HCT116 (cell line): ENCODE measurements at regions not wholly inside any gene's neighbourhood (a gene's known extent, or its start where the extent isn't known, plus 50 kb on each side); places are given as distances from the start of the nearest gene placed in this dataset.

Experiments used
- ATAC-seq: fragments of 200-7000 bp; cut with Tn5 transposase; 2 replicates; pipeline ENCODE4 v1.9.1; 2020; ENCODE audit warnings: mild to moderate bottlenecking, moderate library complexity
- BruUV-seq: library from RNA; stranded (reverse); fragments of 400-500 nt; replicated peaks from 2 replicates; lab custom pipeline; 2021; lab: Mats Ljungman, UMichigan
- CTCF ChIA-PET: fragments of 300-600 bp; sonication (Branson Sonifier 250); formaldehyde crosslinking; loops from one replicate; lab custom pipeline; 2021; ENCODE audit warnings: antibody characterized with exemption; lab: Charles Lee
- POLR2A ChIA-PET: fragments of 300-600, 350-600 bp; sonication (Branson Sonifier 250); formaldehyde crosslinking; loops from one replicate; lab custom pipeline; 2021; ENCODE audit warnings: antibody characterized with exemption; lab: Charles Lee
- RAD21 ChIA-PET, 2 experiments: fragments of 300-600 bp; sonication (Branson Sonifier 250); formaldehyde crosslinking; loops; one replicate each; lab custom pipeline; 2023; ENCODE audit warnings: low total read pairs in 2 of 2; ENCODE audit not compliant: uncharacterized antibody in 2 of 2, unreplicated experiment in 2 of 2, low non-redundant PET in 1 of 2; lab: Charles Lee
- DNase-seq: peaks from one replicate; pipeline ENCODE4 v3.0.0-alpha.2; 2010; ENCODE audit warnings: low read depth, low spot score
- H2AFZ ChIP-seq: fragments of 200-600 bp; shearing (Covaris generic), sonication (generic); 2 replicates; pipeline ENCODE4 v1.6.1; 2017; ENCODE audit warnings: low read depth, mixed run types, mixed read lengths, antibody characterized with exemption, low read length; ENCODE audit not compliant: poor library complexity, severe bottlenecking
- H3K27ac ChIP-seq: 2 replicates; pipeline ENCODE4 v1.5.1; 2012; ENCODE audit warnings: low read depth, low read length
- H3K27me3 ChIP-seq: fragments of 200-600 bp; sonication (generic); 2 replicates; pipeline ENCODE4 v1.6.1; 2016; ENCODE audit warnings: mixed run types, low read length, mixed read lengths; ENCODE audit not compliant: insufficient read depth
- H3K36me3 ChIP-seq, 2 experiments: fragments of 200-500 bp in 1 of 2; fragments of 200-600 bp in 1 of 2; sonication (Bioruptor generic) in 1 of 2; sonication (generic) in 1 of 2; 2 replicates each; pipeline versions ENCODE4 v1.5.1 to v1.6.1; 2014 to 2016; ENCODE audit warnings: low read length in 2 of 2, inconsistent platforms in 1 of 2, mixed read lengths in 1 of 2, mixed run types in 1 of 2; ENCODE audit not compliant: insufficient read depth in 2 of 2, control insufficient read depth in 1 of 2
- H3K4me1 ChIP-seq, 2 experiments: fragments of 200-600 bp in 1 of 2; sonication (generic) in 1 of 2; 2 replicates each; pipeline versions ENCODE4 v1.5.1 to v1.6.1; 2012 to 2017; ENCODE audit warnings: low read length in 2 of 2, inconsistent platforms in 1 of 2, mild to moderate bottlenecking in 1 of 2, mixed read lengths in 1 of 2, mixed run types in 1 of 2, moderate library complexity in 1 of 2; ENCODE audit not compliant: insufficient read depth in 2 of 2, control insufficient read depth in 1 of 2
- H3K4me2 ChIP-seq: fragments of 200-600 bp; sonication (generic); 2 replicates; pipeline ENCODE4 v1.6.1; 2017; ENCODE audit warnings: mixed run types, low read length, mixed read lengths
- H3K4me3 ChIP-seq, 2 experiments: fragments of 200-600 bp in 1 of 2; sonication (generic) in 1 of 2; replicated peaks in 1 of 2; 2 replicates each; pipeline ENCODE4 v1.5.1; 2011 to 2016; ENCODE audit warnings: low read length in 2 of 2, control low read depth in 1 of 2, low read depth in 1 of 2, mild to moderate bottlenecking in 1 of 2, mixed read lengths in 1 of 2, mixed run types in 1 of 2
- H3K79me2 ChIP-seq: fragments of 200-600 bp; sonication (generic); 2 replicates; pipeline ENCODE4 v1.6.1; 2017; ENCODE audit warnings: mild to moderate bottlenecking, mixed run types, low read length, moderate library complexity, mixed read lengths; ENCODE audit not compliant: insufficient read depth
- H3K9ac ChIP-seq: fragments of 200-600 bp; sonication (generic); 2 replicates; pipeline ENCODE4 v1.6.1; 2016; ENCODE audit warnings: low read length, mixed read lengths
- H3K9me2 ChIP-seq: fragments of 200-600 bp; sonication (generic), shearing (Covaris generic); 2 replicates; pipeline ENCODE4 v1.6.1; 2017; ENCODE audit warnings: mixed run types, mild to moderate bottlenecking, moderate library complexity; ENCODE audit not compliant: insufficient read depth
- H3K9me3 ChIP-seq, 2 experiments: fragments of 200-500 bp in 1 of 2; fragments of 200-600 bp in 1 of 2; sonication (Bioruptor generic) in 1 of 2; sonication (generic) in 1 of 2; 2 replicates each; pipeline ENCODE4 v1.6.1; 2014 to 2017; ENCODE audit warnings: low read length in 2 of 2, mixed read lengths in 2 of 2, inconsistent platforms in 1 of 2, low read depth in 1 of 2, mild to moderate bottlenecking in 1 of 2, mixed run types in 1 of 2, moderate library complexity in 1 of 2; ENCODE audit not compliant: control insufficient read depth in 1 of 2, insufficient read depth in 1 of 2
- H4K20me1 ChIP-seq: fragments of 200-600 bp; sonication (generic), shearing (Covaris generic); 2 replicates; pipeline ENCODE4 v1.6.1; 2017; ENCODE audit warnings: mixed run types, mild to moderate bottlenecking, moderate library complexity; ENCODE audit not compliant: insufficient read depth
- ATF3 ChIP-seq: IDR thresholded peaks from 2 replicates; pipeline ENCODE4 v1.6.1; 2012
- CBX3 ChIP-seq: IDR thresholded peaks from 2 replicates; pipeline ENCODE4 v1.6.1; 2012; ENCODE audit warnings: low read depth
- CEBPB ChIP-seq: IDR thresholded peaks from 2 replicates; pipeline ENCODE4 v1.6.1; 2012; ENCODE audit warnings: low read depth
- EZH2 ChIP-seq: fragments of 200-600 bp; sonication (generic); IDR thresholded peaks from 2 replicates; pipeline ENCODE4 v1.6.1; 2017; ENCODE audit warnings: antibody characterized with exemption, mixed run types
- EZH2phosphoT487 ChIP-seq: fragments of 200-600 bp; IDR thresholded peaks from 2 replicates; pipeline ENCODE4 v1.6.1; 2018; ENCODE audit warnings: antibody characterized with exemption, borderline replicate concordance
- FOSL1 ChIP-seq: IDR thresholded peaks from 2 replicates; pipeline ENCODE4 v1.6.1; 2012; ENCODE audit warnings: low read depth
- JUND ChIP-seq: IDR thresholded peaks from 2 replicates; pipeline ENCODE4 v1.6.1; 2012
- MAX ChIP-seq: IDR thresholded peaks from 2 replicates; pipeline ENCODE4 v1.6.1; 2012
- POLR2A ChIP-seq: IDR thresholded peaks from 2 replicates; pipeline ENCODE4 v1.7.0; 2011; ENCODE audit warnings: borderline replicate concordance; ENCODE audit not compliant: insufficient read depth, insufficient read length; ENCODE audit errors: extremely low read depth
- POLR2AphosphoS5 ChIP-seq: IDR thresholded peaks from 2 replicates; pipeline ENCODE4 v1.6.1; 2011; ENCODE audit warnings: mild to moderate bottlenecking, low read depth, low read length, moderate library complexity
- RAD21 ChIP-seq: IDR thresholded peaks from 2 replicates; pipeline ENCODE4 v1.6.1; 2012; ENCODE audit warnings: low read depth, mild to moderate bottlenecking
- SP1 ChIP-seq: IDR thresholded peaks from 2 replicates; pipeline ENCODE4 v1.6.1; 2012; ENCODE audit warnings: low read depth
- SRF ChIP-seq: IDR thresholded peaks from 2 replicates; pipeline ENCODE4 v1.6.1; 2012; ENCODE audit warnings: low read depth
- TCF7L2 ChIP-seq: IDR thresholded peaks from 2 replicates; pipeline ENCODE4 v1.7.0; 2011; ENCODE audit warnings: borderline replicate concordance, inconsistent platforms; ENCODE audit not compliant: insufficient read depth, insufficient read length; ENCODE audit errors: extremely low read depth
- YY1 ChIP-seq: IDR thresholded peaks from 2 replicates; pipeline ENCODE4 v1.6.1; 2011; ENCODE audit warnings: low read length, low read depth, moderate library complexity, mild to moderate bottlenecking; ENCODE audit not compliant: insufficient replicate concordance; ENCODE audit errors: extremely low read depth
- ZFX ChIP-seq: fragments of 450-650 bp; IDR thresholded peaks from 2 replicates; pipeline ENCODE4 v1.6.1; 2017
- ZNF274 ChIP-seq: fragments of 200-500 bp; sonication (Bioruptor generic); IDR thresholded peaks from 2 replicates; pipeline ENCODE4 v1.6.1; 2014; ENCODE audit warnings: mild to moderate bottlenecking, low read depth, low read length, inconsistent platforms
- intact Hi-C: fragments of 100-400 bp; cut with micrococcal nuclease; formaldehyde crosslinking; loops from 2 replicates; pipeline ENCODE4 v1.10.0; 2022
- TF ChIP-seq, protein P1 (sequence below): IDR thresholded peaks from 2 replicates; pipeline ENCODE4 v1.6.1; 2012; ENCODE audit warnings: low read depth
- TF ChIP-seq, protein P2 (sequence below), 3 experiments: fragments of 200-600 bp in 1 of 3; sonication (generic) in 1 of 3; IDR thresholded peaks in 2 of 3; conservative IDR thresholded peaks in 1 of 3; 2 replicates each; pipeline ENCODE4 v1.5.1; 2012 to 2017; ENCODE audit warnings: low read depth in 2 of 3, low read length in 2 of 3, antibody characterized with exemption in 1 of 3, borderline replicate concordance in 1 of 3, control low read depth in 1 of 3, mild to moderate bottlenecking in 1 of 3, mixed read lengths in 1 of 3, mixed run types in 1 of 3, moderate library complexity in 1 of 3; ENCODE audit not compliant: insufficient read depth in 1 of 3

GRCh38 chr13:74280795-74281490, 146.7 kb upstream of the KLF12 start:
- no peaks in the 10 kb centered on the region for H3K36me3 ChIP-seq
- H3K4me2 ChIP-seq = no peak overlapping the region
- POLR2A ChIA-PET = no interaction called here
- no peaks in the 10 kb centered on the region for H3K9me3 ChIP-seq
- H3K27me3 ChIP-seq = no peaks in the 10 kb centered on the region
- BruUV-seq = no TSS peak
- no peak overlapping the region for H3K4me3 ChIP-seq
- H3K9ac ChIP-seq = no peak overlapping the region
- TF ChIP-seq, protein P1, sequence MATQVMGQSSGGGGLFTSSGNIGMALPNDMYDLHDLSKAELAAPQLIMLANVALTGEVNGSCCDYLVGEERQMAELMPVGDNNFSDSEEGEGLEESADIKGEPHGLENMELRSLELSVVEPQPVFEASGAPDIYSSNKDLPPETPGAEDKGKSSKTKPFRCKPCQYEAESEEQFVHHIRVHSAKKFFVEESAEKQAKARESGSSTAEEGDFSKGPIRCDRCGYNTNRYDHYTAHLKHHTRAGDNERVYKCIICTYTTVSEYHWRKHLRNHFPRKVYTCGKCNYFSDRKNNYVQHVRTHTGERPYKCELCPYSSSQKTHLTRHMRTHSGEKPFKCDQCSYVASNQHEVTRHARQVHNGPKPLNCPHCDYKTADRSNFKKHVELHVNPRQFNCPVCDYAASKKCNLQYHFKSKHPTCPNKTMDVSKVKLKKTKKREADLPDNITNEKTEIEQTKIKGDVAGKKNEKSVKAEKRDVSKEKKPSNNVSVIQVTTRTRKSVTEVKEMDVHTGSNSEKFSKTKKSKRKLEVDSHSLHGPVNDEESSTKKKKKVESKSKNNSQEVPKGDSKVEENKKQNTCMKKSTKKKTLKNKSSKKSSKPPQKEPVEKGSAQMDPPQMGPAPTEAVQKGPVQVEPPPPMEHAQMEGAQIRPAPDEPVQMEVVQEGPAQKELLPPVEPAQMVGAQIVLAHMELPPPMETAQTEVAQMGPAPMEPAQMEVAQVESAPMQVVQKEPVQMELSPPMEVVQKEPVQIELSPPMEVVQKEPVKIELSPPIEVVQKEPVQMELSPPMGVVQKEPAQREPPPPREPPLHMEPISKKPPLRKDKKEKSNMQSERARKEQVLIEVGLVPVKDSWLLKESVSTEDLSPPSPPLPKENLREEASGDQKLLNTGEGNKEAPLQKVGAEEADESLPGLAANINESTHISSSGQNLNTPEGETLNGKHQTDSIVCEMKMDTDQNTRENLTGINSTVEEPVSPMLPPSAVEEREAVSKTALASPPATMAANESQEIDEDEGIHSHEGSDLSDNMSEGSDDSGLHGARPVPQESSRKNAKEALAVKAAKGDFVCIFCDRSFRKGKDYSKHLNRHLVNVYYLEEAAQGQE = no peak
- TF ChIP-seq CEBPB (no peak), FOSL1 (no peak), MAX (no peak), POLR2AphosphoS5 (no peak), ZNF274 (no peak), ATF3 (no peak), EZH2 (no peak), ZFX (no peak), SRF (no peak), CBX3 (no peak), EZH2phosphoT487 (no peak), TCF7L2 (no peak), JUND (no peak), SP1 (no peak), RAD21 (no peak), POLR2A (no peak), YY1 (no peak)
- TF ChIP-seq, protein P2, sequence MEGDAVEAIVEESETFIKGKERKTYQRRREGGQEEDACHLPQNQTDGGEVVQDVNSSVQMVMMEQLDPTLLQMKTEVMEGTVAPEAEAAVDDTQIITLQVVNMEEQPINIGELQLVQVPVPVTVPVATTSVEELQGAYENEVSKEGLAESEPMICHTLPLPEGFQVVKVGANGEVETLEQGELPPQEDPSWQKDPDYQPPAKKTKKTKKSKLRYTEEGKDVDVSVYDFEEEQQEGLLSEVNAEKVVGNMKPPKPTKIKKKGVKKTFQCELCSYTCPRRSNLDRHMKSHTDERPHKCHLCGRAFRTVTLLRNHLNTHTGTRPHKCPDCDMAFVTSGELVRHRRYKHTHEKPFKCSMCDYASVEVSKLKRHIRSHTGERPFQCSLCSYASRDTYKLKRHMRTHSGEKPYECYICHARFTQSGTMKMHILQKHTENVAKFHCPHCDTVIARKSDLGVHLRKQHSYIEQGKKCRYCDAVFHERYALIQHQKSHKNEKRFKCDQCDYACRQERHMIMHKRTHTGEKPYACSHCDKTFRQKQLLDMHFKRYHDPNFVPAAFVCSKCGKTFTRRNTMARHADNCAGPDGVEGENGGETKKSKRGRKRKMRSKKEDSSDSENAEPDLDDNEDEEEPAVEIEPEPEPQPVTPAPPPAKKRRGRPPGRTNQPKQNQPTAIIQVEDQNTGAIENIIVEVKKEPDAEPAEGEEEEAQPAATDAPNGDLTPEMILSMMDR (IDR thresholded peaks at IDR 0.05 in 2 of 3, conservative IDR thresholded peaks at IDR 0.05 in 1 of 3; ENCODE audit: borderline replicate concordance in 1 of 3, insufficient read depth in 1 of 3, low read depth in 2 of 3, low read length in 2 of 3) = no peak
- TF ChIP-seq, all 23 proteins: peak for 0
- Histone ChIP-seq H3K27ac (no peak overlapping the region), H3K4me1 (no peaks in the 10 kb centered on the region), H3K79me2 (no peaks in the 10 kb centered on the region), H2AFZ (no peak overlapping the region), H4K20me1 (no peaks in the 10 kb centered on the region), H3K9me2 (no peaks in the 10 kb centered on the region)
- intact Hi-C loops = no loop called here
- ATAC-seq (no peak), DNase-seq (no peak)
- CTCF ChIA-PET = no interaction called here
- RAD21 ChIA-PET = no interaction called here
